ENCODE measurements at regions not wholly inside any gene's neighbourhood (a gene's known extent, or its start where the extent isn't known, plus 50 kb on each side); places are given as distances from the start of the nearest gene placed in this dataset.

DNA sequence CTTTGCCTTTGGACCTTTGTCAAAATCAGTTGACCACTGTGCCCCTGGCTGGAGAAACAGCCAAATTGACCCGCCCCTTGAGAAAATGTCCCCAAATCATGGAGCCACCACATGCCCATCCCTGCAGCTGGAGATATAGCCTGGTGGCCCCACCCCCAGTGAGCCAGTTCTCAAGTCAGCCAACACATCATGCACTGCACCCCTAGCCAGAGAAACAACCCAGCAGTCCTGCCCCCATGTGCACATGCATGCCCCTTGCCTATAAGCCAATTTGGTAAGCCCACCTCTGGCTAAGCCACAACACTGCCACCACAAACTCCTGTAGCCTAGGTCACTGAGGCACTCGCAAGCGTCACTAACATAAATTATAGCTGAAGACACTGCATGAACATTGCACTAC, 174.2 kb upstream of the ECI2 start:
- TF ChIP-seq POLR2A (IDR thresholded peaks at IDR 0.05): no peak
- TF ChIP-seq CTCF (IDR thresholded peaks at IDR 0.05 in 8 of 11, conservative IDR thresholded peaks at IDR 0.05 in 3 of 11): no peak

Data from spleen (tissue), 7 donors.